ENCODE measurements at regions not wholly inside any gene's neighbourhood (a gene's known extent, or its start where the extent isn't known, plus 50 kb on each side); places are given as distances from the start of the nearest gene placed in this dataset.

- H3K9me1 ChIP-seq (ENCODE audit: control insufficient read depth, extremely low read depth, insufficient read depth, low read length), result no peaks in the 10 kb centered on the region
- no peaks in the 10 kb centered on the region for H3K79me2 ChIP-seq (ENCODE audit: control insufficient read depth, insufficient read depth, low read length)
- H3K27ac ChIP-seq (ENCODE audit: control insufficient read depth, insufficient read depth, low read length), result no peak overlapping the region
- H3K4me3 ChIP-seq (ENCODE audit: control insufficient read depth in 2 of 3, extremely low read depth in 1 of 3, insufficient read depth in 2 of 3, low read depth in 1 of 3, low read length in 3 of 3), result no peak overlapping the region
- peaks cover 6% of the 10 kb centered on the region for H3K4me1 ChIP-seq (ENCODE audit: control insufficient read depth, extremely low read depth, insufficient read depth, low read length)
- H3K9ac ChIP-seq (ENCODE audit: control insufficient read depth, extremely low read depth, insufficient read depth, low read length), result no peak overlapping the region
- TF ChIP-seq, protein P1, sequence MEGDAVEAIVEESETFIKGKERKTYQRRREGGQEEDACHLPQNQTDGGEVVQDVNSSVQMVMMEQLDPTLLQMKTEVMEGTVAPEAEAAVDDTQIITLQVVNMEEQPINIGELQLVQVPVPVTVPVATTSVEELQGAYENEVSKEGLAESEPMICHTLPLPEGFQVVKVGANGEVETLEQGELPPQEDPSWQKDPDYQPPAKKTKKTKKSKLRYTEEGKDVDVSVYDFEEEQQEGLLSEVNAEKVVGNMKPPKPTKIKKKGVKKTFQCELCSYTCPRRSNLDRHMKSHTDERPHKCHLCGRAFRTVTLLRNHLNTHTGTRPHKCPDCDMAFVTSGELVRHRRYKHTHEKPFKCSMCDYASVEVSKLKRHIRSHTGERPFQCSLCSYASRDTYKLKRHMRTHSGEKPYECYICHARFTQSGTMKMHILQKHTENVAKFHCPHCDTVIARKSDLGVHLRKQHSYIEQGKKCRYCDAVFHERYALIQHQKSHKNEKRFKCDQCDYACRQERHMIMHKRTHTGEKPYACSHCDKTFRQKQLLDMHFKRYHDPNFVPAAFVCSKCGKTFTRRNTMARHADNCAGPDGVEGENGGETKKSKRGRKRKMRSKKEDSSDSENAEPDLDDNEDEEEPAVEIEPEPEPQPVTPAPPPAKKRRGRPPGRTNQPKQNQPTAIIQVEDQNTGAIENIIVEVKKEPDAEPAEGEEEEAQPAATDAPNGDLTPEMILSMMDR (optimal IDR thresholded peaks at IDR 0.05 in 1 of 3, IDR thresholded peaks at IDR 0.05 in 1 of 3, conservative IDR thresholded peaks at IDR 0.05 in 1 of 3; ENCODE audit: extremely low read depth in 1 of 3, insufficient read depth in 2 of 3, low read length in 3 of 3), result no peak
- TF ChIP-seq EZH2 (IDR thresholded peaks at IDR 0.05; ENCODE audit: low read length), result no peak
- dilution Hi-C loops (cut with MboI; ENCODE audit: extremely low pct_ligation_motif_present, low sequenced_read_pairs), result no loop called here
- H2AFZ ChIP-seq (ENCODE audit: control insufficient read depth, low read length), result no peak overlapping the region
- no peak for DNase-seq (ENCODE audit: low read depth, low spot score)
- FAIRE-seq, result no peak
- H3K4me2 ChIP-seq (ENCODE audit: control insufficient read depth, extremely low read depth, insufficient read depth, low read depth, low read length), result no peak overlapping the region
- no peaks in the 10 kb centered on the region for H3K36me3 ChIP-seq (ENCODE audit: control insufficient read depth in 2 of 2, extremely low read depth in 1 of 2, insufficient read depth in 2 of 2, low read length in 2 of 2)
- no peaks in the 10 kb centered on the region for H4K20me1 ChIP-seq (ENCODE audit: control insufficient read depth, extremely low read depth, insufficient read depth, low read length)
- H3K27me3 ChIP-seq (ENCODE audit: control insufficient read depth, extremely low read depth, insufficient read depth, low read length), result no peaks in the 10 kb centered on the region
- no peaks in the 10 kb centered on the region for H3K9me3 ChIP-seq (ENCODE audit: control insufficient read depth, low read depth, low read length)
These were observed 162.0 kb downstream of the SPP2 start for GRCh38 chr2:234212534-234212933.

DNA sequence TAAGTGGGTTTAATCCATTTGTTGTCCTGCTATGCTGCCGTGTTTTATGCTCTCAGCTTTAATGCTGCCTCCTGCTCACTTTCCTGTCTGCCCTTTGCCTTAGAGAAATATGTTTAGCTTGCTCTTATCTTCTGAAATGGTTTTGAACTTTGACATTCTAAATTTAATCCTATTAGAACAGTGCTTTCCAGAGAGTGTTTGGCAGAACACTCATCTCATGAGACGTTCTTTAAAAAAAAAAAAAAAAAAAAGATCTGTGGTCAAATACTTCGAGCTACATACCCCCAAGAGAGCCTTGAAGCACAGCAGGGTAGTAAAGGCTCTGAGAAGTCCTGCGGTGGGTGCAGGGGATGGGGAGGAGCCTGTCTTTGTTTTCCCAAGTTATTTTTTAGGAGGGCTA is 161.3 kb downstream of the SPP2 start:
- Histone ChIP-seq H3K79me2 (ENCODE audit: control insufficient read depth, insufficient read depth, low read length) (no peaks in the 10 kb centered on the region), H3K27me3 (ENCODE audit: control insufficient read depth, extremely low read depth, insufficient read depth, low read length) (no peaks in the 10 kb centered on the region), H3K27ac (ENCODE audit: control insufficient read depth, insufficient read depth, low read length) (no peak overlapping the region), H3K9ac (ENCODE audit: control insufficient read depth, extremely low read depth, insufficient read depth, low read length) (no peak overlapping the region), H4K20me1 (ENCODE audit: control insufficient read depth, extremely low read depth, insufficient read depth, low read length) (no peaks in the 10 kb centered on the region), H3K4me1 (ENCODE audit: control insufficient read depth, extremely low read depth, insufficient read depth, low read length) (no peaks in the 10 kb centered on the region), H3K36me3 (ENCODE audit: control insufficient read depth in 2 of 2, extremely low read depth in 1 of 2, insufficient read depth in 2 of 2, low read length in 2 of 2) (no peaks in the 10 kb centered on the region), H3K4me3 (ENCODE audit: control insufficient read depth in 2 of 3, extremely low read depth in 1 of 3, insufficient read depth in 2 of 3, low read depth in 1 of 3, low read length in 3 of 3) (no peak overlapping the region), H3K9me3 (ENCODE audit: control insufficient read depth, low read depth, low read length) (no peaks in the 10 kb centered on the region), H3K9me1 (ENCODE audit: control insufficient read depth, extremely low read depth, insufficient read depth, low read length) (no peaks in the 10 kb centered on the region), H3K4me2 (ENCODE audit: control insufficient read depth, extremely low read depth, insufficient read depth, low read depth, low read length) (no peak overlapping the region), H2AFZ (ENCODE audit: control insufficient read depth, low read length) (no peak overlapping the region)
- dilution Hi-C loops (cut with MboI; ENCODE audit: extremely low pct_ligation_motif_present, low sequenced_read_pairs), result no loop called here
- TF ChIP-seq, protein P1 (optimal IDR thresholded peaks at IDR 0.05 in 1 of 3, IDR thresholded peaks at IDR 0.05 in 1 of 3, conservative IDR thresholded peaks at IDR 0.05 in 1 of 3; ENCODE audit: extremely low read depth in 1 of 3, insufficient read depth in 2 of 3, low read length in 3 of 3), result no peak
- TF ChIP-seq EZH2 (IDR thresholded peaks at IDR 0.05; ENCODE audit: low read length), result no peak
- no peak for FAIRE-seq
- DNase-seq (ENCODE audit: low read depth, low spot score), result no peak

Data from keratinocyte (primary cell).